GM19372 (cell line): ENCODE measurements at regions not wholly inside any gene's neighbourhood (a gene's known extent, or its start where the extent isn't known, plus 50 kb on each side); places are given as distances from the start of the nearest gene placed in this dataset.

Experiments
- ATAC-seq: cut with Tn5 transposase; IDR thresholded peaks from one replicate; pipeline ENCODE4 v1.9.1; 2021; ENCODE audit warnings: mild to moderate bottlenecking, low read depth, moderate library complexity; ENCODE audit not compliant: unreplicated experiment

DNA sequence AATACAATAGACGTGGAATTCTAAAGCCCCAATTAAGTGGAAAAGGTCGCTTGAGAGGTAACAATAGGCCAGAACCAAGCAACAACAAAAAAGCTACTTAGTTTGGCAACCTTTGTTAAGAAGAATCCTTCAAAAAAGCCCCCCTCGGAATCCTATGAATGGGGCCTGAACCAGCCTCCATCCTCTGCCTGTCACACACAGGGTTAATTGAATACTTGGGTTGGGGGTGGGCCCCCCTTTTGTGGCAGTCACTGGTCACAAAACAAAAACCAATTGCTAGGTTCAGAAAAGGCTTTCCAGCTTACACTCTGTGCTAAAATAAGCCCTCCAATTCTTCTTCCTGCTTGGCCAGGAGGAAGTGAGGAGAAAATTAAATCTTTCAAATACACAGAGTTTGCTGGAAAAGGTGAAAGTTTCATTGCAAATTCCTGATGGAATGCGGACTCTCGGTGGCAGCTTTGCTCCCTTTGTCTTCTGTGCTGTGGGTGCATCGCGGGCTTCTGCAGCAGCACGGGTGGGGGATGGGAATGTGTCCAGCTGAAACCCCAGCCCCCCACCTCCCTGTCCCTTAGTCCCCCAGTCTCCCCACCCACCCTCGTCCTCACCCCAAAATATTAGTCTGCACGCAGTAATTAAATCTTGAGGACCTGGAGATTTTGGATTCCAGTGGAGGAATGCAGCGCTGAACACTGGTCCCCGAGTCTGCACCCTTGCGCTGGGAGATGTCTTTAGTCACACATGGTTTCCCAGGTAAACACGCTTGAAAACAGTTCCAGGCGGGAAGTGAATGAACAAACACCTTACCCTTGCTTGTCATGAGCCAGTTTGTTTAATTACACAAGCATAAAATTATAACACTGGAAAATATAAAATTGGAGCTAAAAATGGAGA lies 254.3 kb downstream of the SOX11 start:
- ATAC-seq: no peak

DNA sequence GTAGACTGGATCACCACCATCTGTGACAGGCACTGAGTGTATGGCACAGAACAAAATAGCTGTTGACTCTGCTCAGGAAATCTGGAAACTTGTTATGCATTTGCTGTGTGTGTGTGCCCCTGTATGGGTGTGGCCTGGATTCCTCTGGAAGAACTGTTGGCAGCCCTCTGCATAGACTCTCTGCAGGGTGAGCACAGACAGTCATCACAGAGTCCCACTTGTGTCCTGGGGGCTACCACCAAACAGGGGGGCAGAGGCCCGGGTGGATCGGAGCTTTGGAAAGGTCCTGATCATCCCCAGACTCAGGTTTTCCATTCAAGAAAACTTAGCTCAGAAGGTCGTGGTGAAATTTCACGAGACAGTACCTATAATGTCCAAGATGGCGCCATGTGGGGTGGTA lies 258.6 kb downstream of the SOX11 start:
- no peak for ATAC-seq

DNA sequence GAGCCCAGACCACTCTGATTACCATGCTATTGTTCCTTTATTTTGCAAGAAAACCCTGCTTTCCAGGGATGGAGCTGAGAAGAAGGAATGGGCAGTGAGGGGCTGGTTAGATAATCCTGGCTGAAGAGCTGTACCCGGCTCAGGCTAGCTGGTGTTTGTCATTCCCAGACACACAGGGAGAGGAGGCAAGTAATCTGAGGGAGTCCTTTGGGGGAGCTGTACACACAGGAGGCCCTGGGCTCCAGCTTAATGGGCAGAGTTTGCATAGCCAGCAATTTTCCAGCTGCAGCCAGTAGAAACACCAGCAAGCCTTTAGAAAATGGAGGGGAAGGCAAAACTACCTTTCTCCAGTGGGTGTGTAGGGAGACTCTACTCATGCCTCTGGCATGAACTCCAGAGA lies 259.3 kb downstream of the SOX11 start:
- ATAC-seq: no peak

DNA sequence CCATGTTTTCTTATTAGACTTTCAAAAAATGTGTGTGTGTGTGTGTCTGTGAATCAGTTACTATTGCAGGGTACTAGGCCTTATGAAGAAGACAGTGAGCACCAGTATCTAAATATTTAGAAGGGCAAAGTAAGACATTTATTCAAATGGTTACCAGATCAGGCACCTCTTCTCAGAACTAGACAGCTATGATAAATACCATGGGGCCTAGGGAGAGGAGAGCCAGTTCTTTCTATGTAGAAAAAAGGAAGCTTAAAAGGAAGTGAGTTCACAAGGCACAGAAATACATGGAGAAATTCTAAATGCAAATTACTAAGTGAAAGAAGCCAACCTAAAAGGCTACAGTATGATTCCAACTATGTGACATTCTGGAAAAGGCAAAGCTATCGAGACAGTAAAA lies 261.3 kb downstream of the SOX11 start:
- no peak for ATAC-seq

DNA sequence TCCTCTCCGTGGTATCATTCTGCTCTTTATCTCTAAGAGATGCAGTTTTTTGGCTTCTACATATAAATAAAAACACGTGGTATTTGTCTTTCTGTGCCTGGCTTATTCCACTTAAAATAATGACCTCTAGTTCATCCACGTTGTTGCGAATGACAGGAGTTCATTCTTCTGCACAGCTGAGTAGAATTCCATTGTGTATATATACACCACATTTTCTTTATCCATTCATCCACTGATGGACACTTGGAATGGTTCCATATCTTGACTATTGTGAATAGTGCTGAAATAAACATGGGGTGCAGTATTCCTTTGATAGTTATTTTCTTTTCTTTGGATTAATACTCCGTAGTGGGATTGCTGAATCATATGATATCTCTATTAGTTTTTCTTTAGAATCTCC lies 262.3 kb downstream of the SOX11 start:
- ATAC-seq: no peak

DNA sequence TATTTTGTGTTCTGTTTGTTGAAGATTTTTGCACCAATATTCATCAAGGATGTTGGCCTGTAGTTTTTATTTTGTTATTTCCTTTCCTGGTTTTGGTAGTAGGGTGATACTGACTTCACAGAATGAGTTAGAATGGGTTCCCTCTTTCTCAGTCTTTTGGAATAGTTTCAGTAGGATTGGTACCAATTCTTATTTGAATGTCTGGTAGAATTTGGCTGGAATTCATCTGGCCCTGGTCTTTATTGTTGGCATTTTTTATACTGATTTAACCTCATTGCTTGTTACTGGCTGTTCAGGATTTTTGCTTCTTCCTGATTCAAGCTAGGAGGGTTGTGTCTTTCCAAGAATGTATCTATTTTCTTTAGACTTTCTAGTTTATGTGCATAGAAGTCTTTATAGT lies 263.7 kb downstream of the SOX11 start:
- ATAC-seq: no peak

DNA sequence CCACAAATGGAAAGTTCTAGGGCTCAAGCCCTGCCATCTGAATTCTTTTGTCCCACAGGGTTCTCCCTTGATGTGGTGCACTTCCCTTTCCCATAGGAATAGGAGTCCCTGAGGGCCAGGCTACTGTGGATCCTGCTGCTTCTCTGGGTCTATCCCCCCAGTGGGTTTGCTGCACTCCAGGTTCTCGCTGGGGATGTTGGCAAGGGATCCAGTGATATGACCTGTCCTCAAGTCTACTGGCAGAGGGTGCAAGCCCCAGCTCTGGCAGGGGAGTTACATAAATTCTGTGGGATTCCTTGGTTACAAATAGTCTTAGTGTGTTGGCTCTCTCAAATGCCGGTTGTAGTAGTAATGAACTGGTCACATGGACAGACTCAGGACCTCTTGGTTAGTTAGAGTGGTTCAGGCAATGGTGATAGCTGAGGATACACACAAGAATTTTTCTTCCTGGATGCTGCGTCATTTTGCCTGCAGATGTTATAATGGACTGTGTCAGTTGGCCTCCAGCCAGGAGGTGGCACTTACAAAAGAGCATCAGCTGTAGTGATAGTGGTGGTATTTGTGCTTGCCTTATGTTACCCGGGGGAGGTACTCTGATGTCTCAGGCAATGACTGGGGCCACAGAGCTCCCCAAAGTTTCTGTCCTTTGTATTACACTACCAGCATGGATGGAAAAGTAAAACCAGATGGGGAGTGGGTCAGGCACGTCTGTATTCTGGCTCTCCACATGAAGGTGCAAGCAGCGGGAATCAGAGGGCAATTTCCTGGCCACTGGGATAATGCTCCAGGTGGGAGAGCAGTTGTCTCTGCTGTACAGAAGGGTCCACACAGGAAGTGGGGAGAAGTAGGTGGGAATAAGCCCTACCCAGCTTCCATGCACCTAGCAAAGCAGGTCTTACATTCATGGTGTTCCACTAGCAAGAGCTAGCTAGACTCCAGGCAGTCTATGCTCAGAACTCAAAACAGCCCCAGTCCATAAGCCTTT lies 267.9 kb downstream of the SOX11 start:
- ATAC-seq: no peak

DNA sequence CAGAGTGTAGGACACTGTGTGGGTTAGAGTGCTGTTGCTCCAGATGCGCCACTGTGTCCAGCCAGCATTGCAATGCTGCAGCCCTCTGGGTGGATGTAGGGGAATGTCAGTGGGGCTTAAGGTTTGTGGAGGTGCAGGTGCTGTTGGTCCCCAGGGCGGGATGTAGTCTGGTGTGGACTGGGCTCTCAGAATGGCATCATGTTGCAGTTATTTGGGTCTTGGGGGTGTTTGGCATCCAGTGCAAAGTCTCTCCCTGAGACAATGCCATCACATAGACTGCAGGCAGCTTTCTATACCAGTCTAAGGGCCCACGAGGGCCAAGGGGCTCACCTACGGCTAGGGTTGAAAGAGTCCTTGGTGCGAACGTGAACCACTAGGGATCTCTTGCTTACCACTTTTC lies 275.3 kb downstream of the SOX11 start:
- ATAC-seq: no peak

DNA sequence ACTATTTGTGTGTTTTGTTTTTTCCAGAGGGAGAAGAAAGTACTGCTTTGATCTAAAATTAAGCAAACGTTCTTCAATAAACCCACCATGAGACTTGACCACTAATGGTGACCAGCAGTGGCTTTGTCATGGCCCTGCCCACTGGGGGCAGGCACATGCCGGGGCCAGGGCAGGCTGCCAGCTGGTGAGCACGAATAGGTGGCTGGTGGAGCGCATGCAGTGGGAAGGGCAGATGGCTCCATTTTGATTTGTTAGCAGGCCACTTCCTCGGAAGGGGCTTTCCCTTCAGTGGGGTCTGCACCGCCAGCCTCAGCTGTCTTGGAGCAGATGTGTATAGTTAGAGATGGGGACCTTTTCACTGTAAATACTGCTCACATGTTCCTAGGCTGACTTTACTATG lies 277.1 kb downstream of the SOX11 start:
- no peak for ATAC-seq

DNA sequence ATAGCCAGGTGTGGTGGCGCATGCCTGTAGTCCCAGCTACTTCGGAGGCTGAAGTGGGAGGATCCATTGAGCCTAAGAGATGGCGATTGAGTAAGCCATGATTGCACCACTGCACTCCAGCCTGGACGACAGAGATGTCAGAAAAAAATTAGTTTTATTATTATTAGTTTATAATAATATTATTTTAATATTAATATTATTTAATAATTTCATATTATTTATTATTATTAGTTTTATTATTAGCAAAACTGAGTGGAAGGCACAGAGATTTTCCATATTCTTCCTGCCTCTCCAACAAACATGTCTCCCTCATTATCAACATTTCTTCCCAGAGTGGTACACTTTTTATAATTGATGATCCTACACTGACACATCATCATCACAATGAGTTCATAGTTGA lies 278.2 kb downstream of the SOX11 start:
- no peak for ATAC-seq

DNA sequence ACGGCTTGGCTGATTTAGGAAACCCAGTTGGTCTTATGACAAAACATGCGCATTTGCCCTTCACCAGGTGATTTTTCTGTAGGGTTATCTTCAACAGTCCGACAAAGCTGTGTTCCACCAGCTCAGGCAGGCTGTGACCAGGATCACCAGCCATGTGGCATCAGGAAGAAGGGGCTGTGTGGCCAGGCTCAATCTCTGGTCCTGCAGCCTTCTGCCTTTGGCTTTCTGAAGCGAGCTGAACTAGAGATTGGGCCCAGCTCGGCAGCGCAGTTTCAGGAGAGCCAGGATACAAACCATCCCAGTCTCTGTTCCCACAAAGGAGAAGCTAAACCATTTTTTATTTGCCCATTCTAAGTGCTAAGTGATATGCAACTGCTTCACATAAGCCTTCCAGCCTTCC lies 282.3 kb downstream of the SOX11 start:
- no peak for ATAC-seq

DNA sequence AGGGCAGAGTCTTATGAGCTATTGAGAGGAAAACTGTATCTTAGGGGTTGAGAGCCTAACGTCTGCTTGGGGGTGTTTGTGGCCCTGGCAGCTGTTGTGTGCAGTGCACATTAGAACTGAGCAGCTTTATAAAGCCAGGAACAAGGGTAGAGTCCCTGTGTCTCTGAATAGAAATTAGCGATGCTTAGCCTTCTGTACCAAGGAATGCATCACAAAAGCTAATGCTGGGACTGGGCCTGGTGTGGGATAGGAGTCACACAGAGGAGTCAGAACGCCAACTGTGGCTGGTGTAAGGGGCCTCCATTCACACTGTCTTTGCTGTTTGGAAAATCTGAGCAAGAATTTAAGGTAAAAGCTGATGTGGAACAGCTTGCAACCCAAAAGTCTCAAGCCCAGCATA lies 283.2 kb downstream of the SOX11 start:
- no peak for ATAC-seq

DNA sequence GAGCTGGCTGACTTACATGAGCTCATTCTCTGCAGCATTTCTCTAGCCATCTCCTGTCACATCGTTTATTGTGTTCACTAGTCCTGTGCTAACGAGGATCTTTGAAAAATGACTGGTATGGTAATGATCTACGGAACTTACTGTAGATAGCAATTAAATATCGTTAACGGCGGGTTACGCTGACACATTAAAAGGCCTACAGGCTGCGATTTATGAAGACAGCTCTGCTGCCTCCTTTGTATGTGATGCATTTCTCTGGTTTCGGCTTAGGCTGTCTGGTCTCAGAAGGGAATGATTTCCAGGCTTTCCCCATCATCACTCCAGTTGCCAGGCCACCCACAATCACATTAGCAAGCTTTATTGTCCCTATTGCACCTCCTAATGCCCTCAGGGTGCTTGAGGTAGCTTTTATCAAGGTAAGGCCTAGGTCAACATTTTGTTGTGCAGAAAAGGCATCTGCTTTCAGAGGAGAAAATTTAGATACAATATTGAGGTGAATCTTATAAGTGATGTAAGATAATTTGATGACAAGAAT lies 284.4 kb downstream of the SOX11 start:
- ATAC-seq: no peak

DNA sequence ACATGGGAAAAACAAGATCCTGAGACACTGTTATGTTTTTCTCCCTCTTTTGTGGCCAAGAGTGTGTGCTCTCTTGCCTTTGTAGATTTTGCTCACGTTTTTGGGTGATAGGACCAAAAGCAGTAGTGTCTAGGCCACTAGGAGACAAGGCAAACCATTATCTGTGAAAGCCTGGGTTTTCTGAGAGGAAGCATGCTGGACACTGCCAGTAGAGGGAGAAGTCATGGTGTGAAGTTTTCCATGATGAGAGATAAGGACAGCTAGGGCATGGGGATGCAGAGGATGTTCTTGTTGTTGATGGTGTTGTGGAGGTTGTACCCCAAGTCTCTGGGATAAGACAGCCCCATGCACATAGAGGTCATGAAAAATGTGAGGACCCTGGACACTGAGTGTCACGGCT lies 285.3 kb downstream of the SOX11 start:
- no peak for ATAC-seq

DNA sequence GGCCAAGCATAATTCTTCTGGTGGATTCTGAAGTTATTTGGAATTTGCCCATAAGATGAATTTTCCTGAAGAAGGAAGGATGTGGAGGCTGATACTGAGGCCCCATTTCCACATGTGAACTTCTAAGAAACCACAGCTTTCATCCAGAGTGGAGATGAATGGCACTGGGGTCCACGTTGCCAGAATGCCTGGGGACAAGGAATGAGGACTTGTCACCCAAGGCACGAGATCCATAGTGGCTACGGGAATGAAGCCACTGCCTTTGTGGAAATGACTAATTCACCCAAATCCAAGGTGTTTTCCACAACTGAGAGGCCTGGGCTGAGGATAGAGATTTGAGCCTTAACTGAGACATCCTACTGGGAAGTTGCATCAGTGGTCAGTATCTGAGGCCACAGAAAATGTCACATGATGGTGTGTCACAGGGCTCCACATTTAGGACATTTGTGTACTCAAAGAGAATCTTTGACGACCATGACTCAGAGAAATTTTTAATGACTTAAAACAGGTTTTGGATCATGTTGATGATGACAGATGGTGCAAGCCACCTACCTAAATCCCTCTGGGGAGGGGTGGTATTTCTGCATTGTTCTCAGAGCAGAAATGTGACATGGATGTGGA lies 286.1 kb downstream of the SOX11 start:
- ATAC-seq: no peak

DNA sequence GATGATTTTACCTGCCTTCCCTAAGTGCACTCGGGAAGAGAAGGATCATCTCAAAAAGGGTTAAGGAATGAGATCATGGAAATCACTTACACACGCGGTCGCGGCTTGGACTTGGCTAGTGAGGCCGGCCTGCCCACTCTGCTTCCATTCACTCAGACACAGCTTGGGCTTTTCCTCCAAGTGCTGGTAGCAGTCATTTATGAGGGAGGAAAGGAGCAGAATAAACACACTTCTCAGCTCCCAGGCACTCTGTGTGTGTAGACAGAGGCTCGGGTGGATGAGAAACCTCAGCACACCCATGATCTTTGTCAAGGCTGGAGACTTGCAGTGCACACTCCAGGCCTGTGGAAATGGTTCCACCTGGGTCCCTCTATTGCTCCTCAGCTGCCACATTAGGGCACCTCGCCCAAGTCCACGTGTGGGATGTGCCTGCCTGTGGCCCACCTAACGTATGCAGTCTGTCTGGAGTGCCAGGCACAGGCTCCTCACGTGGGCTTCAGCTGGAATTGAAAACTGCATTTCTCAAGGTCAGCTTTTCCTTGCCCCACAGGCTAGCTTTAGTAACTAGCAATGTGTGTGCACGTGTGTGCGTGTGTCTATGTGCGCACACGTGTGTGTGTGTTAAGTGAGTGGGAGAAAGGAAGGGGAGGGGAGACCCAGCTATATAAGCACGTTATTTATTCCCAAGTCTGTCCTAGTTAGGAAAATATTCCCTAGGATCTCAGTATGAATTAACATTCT lies 288.4 kb downstream of the SOX11 start:
- no peak for ATAC-seq

DNA sequence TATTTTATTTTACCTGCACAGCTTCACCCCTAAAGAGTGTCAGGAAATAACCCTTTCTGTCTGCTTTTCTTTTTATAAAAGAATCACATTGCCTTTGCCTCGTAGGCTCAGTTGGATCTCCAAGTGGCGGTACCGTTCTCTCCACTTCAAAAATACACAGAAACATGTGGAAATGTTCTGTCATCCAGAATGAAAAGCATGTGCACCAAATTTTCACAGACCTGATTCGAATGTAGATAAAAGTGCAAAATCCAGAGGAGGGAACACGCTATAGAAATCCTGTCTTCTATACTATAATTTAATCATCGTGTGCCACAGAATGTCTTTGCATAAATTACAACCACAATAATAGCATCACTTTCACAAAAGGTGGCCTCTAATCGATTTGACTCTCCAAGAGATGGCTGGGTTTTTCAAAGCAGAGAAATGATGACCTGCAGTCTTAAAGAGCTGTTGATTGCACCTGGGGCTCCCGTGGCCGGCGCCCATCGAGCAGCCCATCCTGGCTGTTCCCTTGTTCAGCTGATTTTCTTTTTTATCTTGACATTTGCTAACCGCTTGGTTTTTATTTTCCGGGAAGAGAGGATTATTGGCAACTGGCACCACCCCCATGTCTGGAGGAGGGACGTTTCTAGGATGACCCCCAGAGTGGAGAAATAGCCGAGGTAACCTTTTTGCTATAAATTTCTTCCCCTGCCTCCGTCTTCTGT lies 290.2 kb downstream of the SOX11 start:
- no peak for ATAC-seq

DNA sequence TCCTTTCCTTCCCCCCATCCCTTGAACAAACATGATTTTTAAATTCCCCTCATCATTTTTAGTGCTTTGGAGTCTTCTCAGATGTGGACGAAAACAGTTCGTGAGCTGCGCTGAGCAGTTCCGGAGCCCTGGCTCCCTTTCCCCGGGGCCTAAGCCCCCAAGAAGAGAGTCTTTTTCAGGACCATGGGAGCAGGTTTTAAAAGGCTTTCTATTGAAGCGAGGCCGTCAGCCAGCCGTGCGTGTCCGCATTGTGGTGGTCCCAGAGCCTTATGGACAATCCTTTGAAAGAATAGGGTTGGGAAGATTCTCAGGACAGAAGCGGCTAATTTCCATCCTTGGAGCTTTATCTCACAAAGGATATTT lies 290.7 kb downstream of the SOX11 start:
- no peak for ATAC-seq

DNA sequence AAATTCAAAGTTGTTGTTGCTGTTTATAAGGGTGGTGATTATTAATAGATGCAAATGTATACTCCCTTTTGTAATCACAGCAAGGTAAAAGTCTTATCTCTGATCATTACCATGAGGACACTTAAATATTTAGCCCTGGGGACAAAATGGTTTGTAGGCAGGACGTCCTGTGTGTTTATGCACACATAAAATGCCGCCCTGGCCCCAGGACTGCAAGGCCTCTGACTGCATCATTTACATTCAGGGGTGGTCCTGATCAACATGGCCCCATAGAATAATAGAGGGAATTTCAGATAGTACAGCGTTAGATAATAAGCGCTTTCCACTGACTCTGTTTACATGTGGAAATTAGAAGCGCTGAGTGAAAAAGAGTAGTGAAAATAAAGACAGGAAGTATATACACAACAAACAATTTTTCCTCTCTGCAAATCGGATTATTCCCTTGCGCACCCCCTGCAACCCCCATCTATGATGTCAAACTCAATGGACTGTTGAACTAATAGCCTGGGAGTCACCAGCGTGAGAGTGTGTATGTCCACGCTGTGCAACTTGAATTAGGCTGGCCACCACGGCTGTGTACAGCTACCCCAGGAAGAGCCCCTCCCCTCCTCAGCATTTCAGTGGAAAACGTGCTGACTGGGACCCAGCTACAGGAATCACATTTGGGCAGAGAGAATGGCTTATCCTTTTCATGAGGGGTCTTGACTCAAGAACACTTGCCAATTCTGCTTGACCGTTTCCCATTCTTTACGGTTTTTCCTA lies 291.5 kb downstream of the SOX11 start:
- ATAC-seq: no peak
